ENCODE measurements at regions not wholly inside any gene's neighbourhood (a gene's known extent, or its start where the extent isn't known, plus 50 kb on each side); places are given as distances from the start of the nearest gene placed in this dataset.
"Not testable (repeated sequence)": the region's sequence is repeated elsewhere in the genome, so short reads cannot be mapped to it uniquely, and the experiment has no call there.

- DNase-seq = no peak
Measured at GRCh38 chr4:165548702-165549101, 169.9 kb downstream of the CPE start.

- DNase-seq = no peak
Measured at GRCh38 chr4:165553221-165553810, 174.5 kb downstream of the CPE start.

GRCh38 chr4:165555302-165555701, 176.5 kb downstream of the CPE start:
- DNase-seq = no peak

DNA sequence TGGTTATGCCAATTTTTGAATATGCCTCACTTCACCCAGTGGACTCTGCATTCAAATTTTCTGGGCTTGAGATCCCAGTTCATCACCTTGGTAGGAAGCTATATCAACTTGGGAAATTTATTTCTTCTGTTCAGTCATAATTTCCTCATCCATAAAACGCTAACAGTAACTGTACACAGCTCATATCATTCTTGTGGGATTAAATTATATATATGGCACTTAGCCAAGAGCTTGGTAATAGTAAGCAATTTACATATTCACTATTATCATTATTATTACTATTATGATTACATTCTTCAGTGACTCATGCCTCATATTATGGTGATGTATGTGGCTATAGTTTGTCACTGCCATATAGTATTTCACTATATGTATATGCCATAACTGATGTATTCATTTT, 177.6 kb downstream of the CPE start:
- no peak for DNase-seq

DNA sequence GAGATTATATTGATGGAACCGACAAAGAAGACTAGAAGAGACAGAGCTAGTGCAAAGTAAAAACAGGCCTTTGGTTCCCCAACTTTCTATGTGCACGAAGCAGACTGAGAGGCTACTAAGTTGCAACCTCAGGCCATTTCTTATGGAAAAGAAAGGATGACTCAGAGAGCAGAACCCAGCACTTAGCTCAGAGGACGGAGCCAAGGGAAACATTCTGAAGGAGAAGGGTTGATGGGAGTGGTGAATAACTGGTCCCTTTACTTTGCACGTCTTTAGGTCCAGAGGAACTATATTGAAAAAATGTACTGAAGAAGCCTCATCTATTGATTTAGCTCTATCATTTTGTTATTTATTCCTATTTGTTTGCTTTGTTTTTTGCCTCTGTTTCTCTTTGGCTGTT, 182.1 kb downstream of the CPE start:
- DNase-seq = no peak

DNA sequence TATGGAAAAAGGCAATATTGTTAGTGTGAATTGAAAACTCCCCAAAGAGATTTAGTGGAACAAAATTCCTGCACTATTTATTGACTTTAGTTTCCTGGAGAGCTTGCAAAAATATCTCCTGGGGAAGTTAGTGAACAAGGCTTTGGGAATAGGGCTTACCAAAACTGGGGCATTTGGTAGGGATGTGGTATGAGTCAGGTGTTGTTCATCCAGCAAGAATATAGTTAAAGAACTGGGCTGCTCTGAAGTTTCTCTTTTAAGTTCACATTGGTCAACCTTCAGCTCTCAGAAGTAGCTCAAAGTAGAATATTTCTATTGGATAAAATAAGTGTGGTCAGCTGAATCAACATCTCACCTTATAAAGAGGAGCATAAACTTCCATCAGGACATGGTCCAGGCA, 185.0 kb downstream of the CPE start:
- DNase-seq = peak; percentile 56

DNA sequence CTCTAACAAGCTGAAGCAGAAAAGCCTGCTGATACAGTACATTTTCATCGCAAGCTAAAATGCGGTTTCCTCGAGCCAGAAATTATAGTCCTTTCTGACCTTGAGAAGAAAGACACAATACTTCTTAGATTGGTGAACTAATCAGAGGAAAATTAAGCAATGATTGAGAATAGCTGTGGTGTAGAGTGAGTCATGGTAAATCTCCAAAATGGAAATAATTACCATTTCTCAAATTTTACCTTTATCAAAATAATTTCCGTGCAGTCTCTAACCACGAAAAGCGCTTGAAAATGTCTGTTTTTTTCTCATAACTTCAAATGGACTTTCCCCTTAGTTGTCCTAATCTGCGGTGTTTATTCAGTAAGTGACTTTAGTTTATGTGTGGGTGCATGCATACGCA, 190.2 kb downstream of the CPE start:
- DNase-seq = no peak

DNA sequence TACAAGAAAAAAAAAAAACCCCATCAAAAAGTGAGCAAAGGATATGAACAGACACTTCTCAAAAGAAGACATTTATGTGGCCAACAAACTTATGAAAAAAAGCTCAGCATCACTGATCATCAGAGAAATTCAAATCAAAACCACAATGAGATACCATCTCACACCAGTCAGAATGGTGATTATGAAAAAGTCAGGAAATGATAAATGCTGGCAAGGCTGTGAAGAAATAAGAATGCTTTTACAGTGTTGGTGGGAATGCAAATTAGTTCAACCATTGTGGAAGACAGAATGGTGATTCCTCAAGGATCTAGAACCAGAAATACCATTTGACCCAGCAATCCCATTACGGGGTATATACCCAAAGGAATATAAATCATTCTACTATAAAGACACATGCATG, 192.7 kb downstream of the CPE start:
- DNase-seq = not testable (repeated sequence)

DNA sequence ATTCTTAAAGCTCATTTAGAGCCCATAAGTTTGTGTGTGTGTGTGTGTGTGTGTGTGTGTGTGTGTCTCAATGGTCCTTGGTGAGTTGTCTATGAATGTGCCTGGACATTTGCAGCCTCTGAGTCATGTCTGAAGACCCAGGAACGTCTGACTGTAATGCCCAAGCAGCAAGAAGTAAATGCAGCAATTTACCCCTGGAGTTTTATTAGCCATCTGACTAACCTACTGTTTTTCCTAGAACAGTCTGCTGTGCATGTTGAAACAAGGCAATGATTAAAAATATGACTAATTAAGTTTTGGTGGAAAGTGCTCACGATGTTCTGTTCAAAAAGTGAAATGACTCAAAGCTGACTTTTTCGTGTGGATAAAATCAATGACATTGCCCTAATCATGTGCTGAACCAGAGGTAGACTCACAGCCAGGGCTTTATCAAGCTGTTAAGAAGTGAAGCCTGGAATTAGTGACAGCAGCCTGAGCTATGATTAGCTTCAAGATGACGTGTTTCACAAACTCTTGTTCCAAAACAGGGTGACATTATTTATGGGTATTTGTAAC, 201.6 kb downstream of the CPE start:
- peak; percentile 94 for DNase-seq

- no peak for DNase-seq
Measured at GRCh38 chr4:165583341-165583740, 204.5 kb downstream of the CPE start.

GRCh38 chr4:165584916-165585315, 206.1 kb downstream of the CPE start:
- DNase-seq = no peak

DNA sequence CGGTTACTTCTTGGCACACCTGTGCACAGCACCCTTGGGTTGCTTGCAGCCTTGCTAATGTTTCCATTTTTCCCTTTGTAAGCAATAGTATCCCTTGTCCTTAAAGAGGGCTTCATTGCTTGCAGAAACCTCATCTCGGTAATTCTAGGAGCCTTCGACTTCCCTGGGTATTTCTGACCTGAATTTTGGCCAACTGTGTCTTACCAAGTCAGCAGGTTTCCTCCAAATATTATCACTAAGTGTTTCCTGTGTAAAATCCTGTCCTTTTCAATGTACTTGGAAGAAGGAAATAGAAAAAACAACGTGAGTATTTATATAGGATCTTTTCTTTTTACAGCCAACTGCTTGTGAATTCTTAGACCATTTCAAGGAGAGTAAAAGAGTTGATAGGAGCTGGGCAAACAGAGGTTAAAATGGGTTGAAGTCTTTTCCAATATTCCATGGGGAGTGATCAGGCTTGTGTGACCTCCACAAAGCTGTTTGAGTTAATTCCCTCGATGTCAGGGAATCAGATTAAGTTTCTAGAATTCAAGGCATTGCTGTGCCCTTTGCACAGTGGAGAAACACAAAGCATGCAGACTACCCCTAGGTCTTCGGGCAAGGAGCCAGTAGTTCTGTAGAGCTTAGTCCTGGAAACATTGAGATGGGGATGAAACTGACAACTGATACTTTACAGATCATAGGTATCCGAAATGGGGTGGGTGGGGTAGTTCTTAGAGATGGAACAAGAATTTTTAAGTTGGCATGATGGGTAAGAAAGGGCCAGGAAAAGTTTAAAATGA, 209.9 kb downstream of the CPE start:
- DNase-seq = no peak

DNA sequence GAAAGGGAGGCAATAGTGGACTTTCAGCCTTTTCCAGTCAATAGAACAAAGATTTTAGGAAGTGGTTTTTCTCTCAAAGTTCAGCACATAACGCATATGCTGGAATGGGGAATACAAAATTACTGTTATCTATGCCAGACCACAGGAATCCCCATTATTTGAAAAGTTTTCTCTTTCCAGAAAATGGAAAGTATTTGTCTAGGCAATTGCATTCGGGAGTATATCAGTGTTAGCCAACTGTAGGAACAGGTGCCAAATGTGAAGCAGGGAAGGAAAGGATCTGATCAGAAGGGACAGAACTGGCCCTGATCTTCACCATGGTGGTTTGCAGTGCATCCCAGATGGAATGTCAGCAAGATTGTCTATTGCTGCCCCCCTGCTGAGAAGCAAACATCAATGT, 213.6 kb downstream of the CPE start:
- peak; percentile 35 for DNase-seq

DNA sequence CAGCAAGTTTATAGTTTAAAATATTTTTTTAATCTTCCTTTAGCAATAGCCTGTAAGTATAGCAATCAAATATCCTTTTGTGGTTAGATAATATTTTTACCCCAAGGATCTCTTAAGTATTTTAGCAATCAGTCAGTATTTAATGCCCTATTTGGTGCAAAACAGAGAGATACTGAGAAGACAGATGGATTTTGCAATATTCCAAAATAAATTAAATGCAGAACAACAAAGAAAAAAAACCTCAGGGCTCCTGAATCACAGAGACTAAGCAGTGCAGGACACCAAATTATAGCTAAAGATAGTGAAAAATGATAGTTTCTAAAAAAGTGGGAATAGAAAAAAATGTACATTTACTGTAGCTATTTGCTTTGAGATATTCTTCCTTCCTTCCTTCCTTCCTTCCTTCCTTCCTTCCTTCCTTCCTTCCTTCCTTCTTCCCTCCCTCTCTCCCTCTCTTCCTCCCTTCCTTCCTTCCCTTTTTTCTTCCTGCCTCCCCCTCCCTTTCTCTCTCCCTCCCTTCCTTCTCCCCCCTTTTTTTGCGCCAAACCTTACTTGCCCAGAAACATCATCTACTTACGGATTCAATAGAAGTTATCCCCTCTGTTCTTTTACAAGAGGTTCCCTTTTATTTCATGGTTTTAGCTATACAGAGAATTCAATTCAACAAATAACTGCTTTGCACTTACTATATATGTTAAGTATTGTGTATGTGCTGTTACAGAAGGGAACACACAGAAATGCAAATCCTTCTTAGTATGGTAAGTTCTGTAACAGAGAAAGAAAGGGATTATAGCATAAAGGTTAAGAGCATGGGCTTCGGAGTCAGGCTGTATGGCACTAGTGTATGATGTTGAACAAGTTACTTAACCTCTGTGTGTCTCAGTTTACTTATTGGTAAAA, 219.0 kb downstream of the CPE start:
- no peak for DNase-seq

DNA sequence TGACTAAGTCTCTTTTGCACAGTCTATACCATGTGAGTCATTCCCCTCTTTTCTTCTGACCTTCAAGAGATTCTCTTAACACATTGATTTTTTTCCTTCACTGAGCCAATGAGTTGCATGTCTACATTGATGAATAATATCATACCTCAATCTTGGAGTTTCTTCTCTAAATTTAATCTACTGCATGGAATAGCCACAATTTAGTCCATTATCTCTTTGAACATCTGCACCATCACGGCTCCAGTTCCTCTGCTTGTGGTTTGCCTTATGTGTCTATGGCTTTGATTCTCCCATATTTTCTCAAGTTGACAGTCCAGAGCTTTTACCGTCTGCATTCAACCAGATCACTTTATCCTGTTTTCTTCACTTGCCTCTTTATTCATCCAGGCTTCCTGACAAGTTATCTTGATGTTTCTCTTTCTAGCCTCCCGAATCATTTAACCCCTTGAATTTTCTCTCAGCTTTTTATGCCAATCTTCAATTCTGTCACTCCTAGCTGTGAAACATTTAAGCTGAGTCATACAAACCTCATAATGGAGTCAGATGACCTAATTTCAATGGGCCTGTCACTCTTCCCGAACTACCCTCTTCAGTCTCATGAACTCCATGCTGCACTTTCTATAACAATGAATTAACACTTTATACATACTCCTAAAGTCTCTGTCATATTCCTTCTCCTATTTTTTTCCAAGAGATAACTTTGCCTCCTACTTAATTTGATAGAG, 222.3 kb downstream of the CPE start:
- DNase-seq = no peak

DNA sequence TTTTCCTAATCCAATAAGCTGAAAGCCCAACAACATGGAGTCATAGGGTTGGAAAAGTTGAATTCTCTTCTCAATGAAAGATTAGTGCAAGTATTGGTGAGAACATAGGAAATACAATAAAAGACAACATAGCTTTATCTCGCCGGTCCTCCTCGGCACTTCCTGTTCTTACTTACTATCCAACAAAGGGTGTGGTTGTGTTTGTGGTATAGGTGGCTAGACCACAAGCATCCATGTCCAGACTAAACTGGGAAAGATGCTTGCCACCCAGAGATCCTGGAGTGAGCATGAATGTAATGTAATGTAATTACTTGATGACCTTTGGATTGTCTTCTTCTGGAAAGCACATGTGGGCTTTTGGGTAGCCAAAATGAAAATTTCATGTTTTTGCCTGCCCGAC, 223.8 kb downstream of the CPE start:
- no peak for DNase-seq

- DNase-seq = no peak
Measured at GRCh38 chr4:165604181-165604580, 225.4 kb downstream of the CPE start.

GRCh38 chr4:165605811-165606210, 227.0 kb downstream of the CPE start:
- no peak for DNase-seq

GRCh38 chr4:165606465-165607205, 227.8 kb downstream of the CPE start:
- DNase-seq = no peak

DNA sequence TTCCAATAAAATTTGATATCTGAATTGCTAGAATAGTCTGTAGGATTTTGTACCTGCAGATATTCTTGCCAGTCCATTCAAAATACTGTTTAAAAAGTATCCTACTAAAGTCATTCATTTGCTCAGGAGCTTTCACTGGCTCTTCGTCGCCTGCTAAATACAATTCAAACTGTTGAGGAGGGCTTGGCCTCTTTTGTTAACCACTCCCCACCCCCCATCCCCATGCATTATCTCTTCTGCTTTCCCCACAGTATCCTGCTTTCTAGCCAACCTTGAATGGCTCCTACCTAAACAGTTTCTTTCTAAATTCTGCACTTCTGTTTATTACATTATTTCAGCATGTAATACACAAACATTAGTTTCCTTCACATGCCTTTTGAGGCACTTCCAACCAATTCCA, 230.8 kb downstream of the CPE start:
- DNase-seq = no peak

DNA sequence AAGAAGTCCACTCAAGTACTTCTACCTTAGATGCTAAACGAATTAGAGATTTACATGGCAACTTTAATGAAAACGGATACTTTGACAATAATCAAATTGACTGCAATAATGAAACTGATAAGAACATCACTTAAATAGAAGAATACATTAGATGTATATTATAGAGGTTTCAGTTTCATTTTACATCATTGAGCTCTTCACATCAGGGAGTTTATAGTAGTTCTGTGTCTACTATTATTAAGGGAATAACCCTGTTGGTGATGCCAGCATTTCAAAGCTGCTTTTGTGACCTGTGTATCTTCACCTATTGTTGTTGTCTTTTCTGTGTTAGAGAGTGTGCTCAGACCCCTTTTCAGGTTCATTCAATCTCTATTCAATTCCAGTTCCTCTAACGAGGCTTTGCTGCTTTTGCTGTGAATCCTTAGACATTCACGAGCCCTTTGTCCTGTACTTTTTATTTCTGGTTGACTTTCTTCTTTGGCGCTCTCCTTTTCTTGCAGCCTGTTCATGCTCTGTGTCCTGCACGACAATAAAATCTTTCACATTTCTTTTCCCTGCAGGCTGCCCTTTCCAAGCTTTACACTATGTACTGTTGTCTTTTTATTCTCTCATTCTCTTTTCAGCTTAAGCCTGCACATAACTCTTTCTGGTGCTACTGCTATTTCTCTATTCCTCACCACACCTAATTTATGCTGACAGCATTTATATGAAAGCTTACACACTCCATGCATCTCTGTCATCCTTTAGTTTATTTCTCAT, 232.1 kb downstream of the CPE start:
- DNase-seq = no peak
